Duodenal mucosa (tissue), 2 donors: ENCODE measurements at regions not wholly inside any gene's neighbourhood (a gene's known extent, or its start where the extent isn't known, plus 50 kb on each side); places are given as distances from the start of the nearest gene placed in this dataset.

Source experiments
- H3K27ac ChIP-seq: one replicate; pipeline ENCODE4 v1.7.0; 2013; ENCODE audit warnings: low read depth, low read length
- H3K27me3 ChIP-seq, 2 donors: one replicate each; pipeline ENCODE4 v1.7.0; 2013; ENCODE audit warnings: low read length in 2 of 2, control low read depth in 1 of 2; ENCODE audit not compliant: insufficient read depth in 2 of 2, control insufficient read depth in 1 of 2
- H3K36me3 ChIP-seq, 2 donors: one replicate each; pipeline ENCODE4 v1.7.0; 2013; ENCODE audit warnings: low read length in 2 of 2, control low read depth in 1 of 2; ENCODE audit not compliant: insufficient read depth in 2 of 2, control insufficient read depth in 1 of 2
- H3K4me1 ChIP-seq, 2 donors: one replicate each; pipeline ENCODE4 v1.7.0; 2013; ENCODE audit warnings: low read length in 2 of 2, control low read depth in 1 of 2; ENCODE audit not compliant: insufficient read depth in 2 of 2, control insufficient read depth in 1 of 2
- H3K4me3 ChIP-seq, 2 donors: one replicate each; pipeline ENCODE4 v1.7.0; 2013; ENCODE audit warnings: low read length in 2 of 2, low read depth in 1 of 2
- H3K9ac ChIP-seq, 2 donors: one replicate each; pipeline ENCODE4 v1.7.0; 2013; ENCODE audit warnings: low read length in 2 of 2, low read depth in 1 of 2
- H3K9me3 ChIP-seq, 2 donors: one replicate each; pipeline ENCODE4 v1.7.0; 2013; ENCODE audit warnings: low read length in 2 of 2, control low read depth in 1 of 2; ENCODE audit not compliant: control insufficient read depth in 1 of 2

GRCh38 chr10:62582804-62583208 is 208.6 kb downstream of the ZNF365 start:
- Histone ChIP-seq H3K9me3 (no peaks in the 10 kb centered on the region), H3K27ac (no peak overlapping the region), H3K9ac (no peak overlapping the region)

GRCh38 chr10:62583876-62584615 is 209.9 kb downstream of the ZNF365 start:
- Histone ChIP-seq H3K4me1 (no peaks in the 10 kb centered on the region), H3K9ac (no peak overlapping the region), H3K27ac (no peak overlapping the region), H3K27me3 (no peaks in the 10 kb centered on the region), H3K4me3 (no peak overlapping the region), H3K36me3 (no peaks in the 10 kb centered on the region), H3K9me3 (no peaks in the 10 kb centered on the region)

More at GRCh38 chr10:62582804-62583208, 208.6 kb downstream of the ZNF365 start:
- Histone ChIP-seq H3K36me3 (no peaks in the 10 kb centered on the region), H3K27me3 (no peaks in the 10 kb centered on the region), H3K4me3 (no peak overlapping the region), H3K4me1 (no peaks in the 10 kb centered on the region)

GRCh38 chr10:62584731-62585130 is 210.6 kb downstream of the ZNF365 start:
- H3K4me1 ChIP-seq = no peaks in the 10 kb centered on the region
- H3K27me3 ChIP-seq = no peaks in the 10 kb centered on the region
- H3K36me3 ChIP-seq = no peaks in the 10 kb centered on the region
- no peak overlapping the region for H3K27ac ChIP-seq
- H3K9me3 ChIP-seq = no peaks in the 10 kb centered on the region
- no peak overlapping the region for H3K4me3 ChIP-seq
- H3K9ac ChIP-seq = no peak overlapping the region

GRCh38 chr10:62585211-62585775 is 211.1 kb downstream of the ZNF365 start:
- no peak overlapping the region for H3K4me3 ChIP-seq
- no peak overlapping the region for H3K27ac ChIP-seq
- no peaks in the 10 kb centered on the region for H3K9me3 ChIP-seq
- H3K36me3 ChIP-seq = no peaks in the 10 kb centered on the region
- H3K27me3 ChIP-seq = no peaks in the 10 kb centered on the region
- no peaks in the 10 kb centered on the region for H3K4me1 ChIP-seq
- no peak overlapping the region for H3K9ac ChIP-seq

GRCh38 chr10:62587011-62587410 is 212.8 kb downstream of the ZNF365 start:
- no peak overlapping the region for H3K4me3 ChIP-seq
- H3K9ac ChIP-seq = no peak overlapping the region
- H3K4me1 ChIP-seq = no peaks in the 10 kb centered on the region
- no peaks in the 10 kb centered on the region for H3K27me3 ChIP-seq
- no peaks in the 10 kb centered on the region for H3K36me3 ChIP-seq
- no peak overlapping the region for H3K27ac ChIP-seq
- no peaks in the 10 kb centered on the region for H3K9me3 ChIP-seq

GRCh38 chr10:62588116-62588515 is 213.9 kb downstream of the ZNF365 start:
- Histone ChIP-seq H3K4me1 (no peaks in the 10 kb centered on the region), H3K27me3 (no peaks in the 10 kb centered on the region), H3K4me3 (no peak overlapping the region), H3K36me3 (no peaks in the 10 kb centered on the region), H3K27ac (no peak overlapping the region), H3K9me3 (no peaks in the 10 kb centered on the region), H3K9ac (no peak overlapping the region)

- Histone ChIP-seq H3K27ac (no peak overlapping the region), H3K27me3 (no peaks in the 10 kb centered on the region), H3K4me3 (no peak overlapping the region), H3K4me1 (no peaks in the 10 kb centered on the region), H3K36me3 (no peaks in the 10 kb centered on the region), H3K9ac (no peak overlapping the region), H3K9me3 (no peaks in the 10 kb centered on the region)
Measured at GRCh38 chr10:62589689-62590088, 214.8 kb upstream of the ADO start.

GRCh38 chr10:62590306-62590705 is 214.2 kb upstream of the ADO start:
- no peak overlapping the region for H3K9ac ChIP-seq
- no peak overlapping the region for H3K4me3 ChIP-seq
- no peaks in the 10 kb centered on the region for H3K27me3 ChIP-seq
- no peaks in the 10 kb centered on the region for H3K4me1 ChIP-seq
- H3K27ac ChIP-seq = no peak overlapping the region
- H3K9me3 ChIP-seq = no peaks in the 10 kb centered on the region
- no peaks in the 10 kb centered on the region for H3K36me3 ChIP-seq

- H3K27ac ChIP-seq = no peak overlapping the region
- H3K4me1 ChIP-seq = no peaks in the 10 kb centered on the region
- no peaks in the 10 kb centered on the region for H3K9me3 ChIP-seq
- H3K4me3 ChIP-seq = no peak overlapping the region
- H3K9ac ChIP-seq = no peak overlapping the region
- H3K36me3 ChIP-seq = no peaks in the 10 kb centered on the region
- no peaks in the 10 kb centered on the region for H3K27me3 ChIP-seq
Measured at GRCh38 chr10:62594093-62594520, 210.4 kb upstream of the ADO start.

- Histone ChIP-seq H3K36me3 (no peaks in the 10 kb centered on the region), H3K9ac (no peak overlapping the region), H3K27ac (no peak overlapping the region), H3K4me1 (no peaks in the 10 kb centered on the region), H3K27me3 (no peaks in the 10 kb centered on the region), H3K9me3 (no peaks in the 10 kb centered on the region), H3K4me3 (no peak overlapping the region)
Measured at GRCh38 chr10:62597226-62597625, 207.3 kb upstream of the ADO start.
